NCI-H526 treated with DMSO at 0.1 percent for 48 hours (cell line): ENCODE measurements at regions not wholly inside any gene's neighbourhood (a gene's known extent, or its start where the extent isn't known, plus 50 kb on each side); places are given as distances from the start of the nearest gene placed in this dataset.
"Not testable (repeated sequence)": the region's sequence is repeated elsewhere in the genome, so short reads cannot be mapped to it uniquely, and the experiment has no call there.

ENCODE experiments used
- DNase-seq: peaks from one replicate; lab custom pipeline; 2025; lab: John Stamatoyannopoulos, UW

- no peak for DNase-seq
Observed at GRCh38 chr9:115804206-115804605, 349.4 kb upstream of the PAPPA start.

GRCh38 chr9:115808108-115808507, 345.5 kb upstream of the PAPPA start:
- DNase-seq, result no peak

GRCh38 chr9:115808695-115809094, 344.9 kb upstream of the PAPPA start:
- no peak for DNase-seq

GRCh38 chr9:115810166-115810565, 343.4 kb upstream of the PAPPA start:
- DNase-seq, result no peak

- no peak for DNase-seq
Observed at GRCh38 chr9:115814081-115814480, 339.5 kb upstream of the PAPPA start.

GRCh38 chr9:115815786-115816185, 337.8 kb upstream of the PAPPA start:
- DNase-seq, result no peak

GRCh38 chr9:115818651-115819050, 334.9 kb upstream of the PAPPA start:
- not testable (repeated sequence) for DNase-seq

- DNase-seq, result no peak
Observed at GRCh38 chr9:115832031-115832430, 321.6 kb upstream of the PAPPA start.

GRCh38 chr9:115837618-115838017, 316.0 kb upstream of the PAPPA start:
- no peak for DNase-seq

- no peak for DNase-seq
Observed at GRCh38 chr9:115838417-115838816, 315.2 kb upstream of the PAPPA start.

- DNase-seq, result not testable (repeated sequence)
Observed at GRCh38 chr9:115844433-115844832, 309.2 kb upstream of the PAPPA start.

GRCh38 chr9:115845648-115846312, 307.8 kb upstream of the PAPPA start:
- DNase-seq, result no peak

GRCh38 chr9:115847216-115847615, 306.4 kb upstream of the PAPPA start:
- DNase-seq, result no peak

- DNase-seq, result no peak
Observed at GRCh38 chr9:115849679-115850412, 303.7 kb upstream of the PAPPA start.

GRCh38 chr9:115850548-115851304, 302.9 kb upstream of the PAPPA start:
- peak; percentile 0 for DNase-seq

- no peak for DNase-seq
Observed at GRCh38 chr9:115855458-115856133, 298.0 kb upstream of the PAPPA start.

GRCh38 chr9:115858421-115858820, 295.2 kb upstream of the PAPPA start:
- not testable (repeated sequence) for DNase-seq

GRCh38 chr9:115862021-115862420, 291.6 kb upstream of the PAPPA start:
- DNase-seq, result no peak

- DNase-seq, result no peak
Observed at GRCh38 chr9:115864581-115864980, 289.0 kb upstream of the PAPPA start.

- DNase-seq, result no peak
Observed at GRCh38 chr9:115867326-115867725, 286.3 kb upstream of the PAPPA start.

- no peak for DNase-seq
Observed at GRCh38 chr9:115877852-115878438, 275.6 kb upstream of the PAPPA start.

- no peak for DNase-seq
Observed at GRCh38 chr9:115879451-115879850, 274.1 kb upstream of the PAPPA start.
